Stimulated activated naive CD8-positive, alpha-beta T cell treated with anti-CD3 and anti-CD28 coated beads, Interleukin-15, Interleukin-2, amounts not matched to agents 100 U/mL and 50 U/mL, for 24 hours (primary cell): ENCODE measurements at regions not wholly inside any gene's neighbourhood (a gene's known extent, or its start where the extent isn't known, plus 50 kb on each side); places are given as distances from the start of the nearest gene placed in this dataset.
"Not testable (repeated sequence)": the region's sequence is repeated elsewhere in the genome, so short reads cannot be mapped to it uniquely, and the experiment has no call there.

Experiments used
- ATAC-seq: fragments of 150-1000 bp; cut with Tn5 transposase; one replicate; pipeline ENCODE4 v1.10.0; 2021
- DNase-seq: peaks from one replicate; pipeline ENCODE4 v3.0.0; 2021

DNA sequence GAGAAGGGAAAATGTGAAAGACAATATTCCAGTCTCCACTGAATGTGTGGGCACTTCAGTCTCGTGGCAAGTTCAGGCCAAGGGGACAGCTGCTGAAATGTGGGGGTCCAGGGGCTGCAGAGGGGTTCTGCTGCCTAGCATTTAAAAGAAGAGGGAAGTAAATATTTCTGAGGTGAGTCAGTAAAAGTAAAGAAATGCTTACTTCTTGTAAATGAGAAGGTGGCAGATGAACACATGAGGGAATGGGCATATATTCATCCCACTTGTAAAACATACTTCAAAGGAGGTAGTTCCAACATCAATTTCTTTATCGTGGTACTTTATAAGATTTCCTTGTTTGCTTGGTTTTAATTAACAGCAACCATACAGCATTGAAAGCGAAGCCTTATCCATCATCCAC is 63.1 kb upstream of the HIVEP3 start:
- DNase-seq (no peak), ATAC-seq (no peak)

DNA sequence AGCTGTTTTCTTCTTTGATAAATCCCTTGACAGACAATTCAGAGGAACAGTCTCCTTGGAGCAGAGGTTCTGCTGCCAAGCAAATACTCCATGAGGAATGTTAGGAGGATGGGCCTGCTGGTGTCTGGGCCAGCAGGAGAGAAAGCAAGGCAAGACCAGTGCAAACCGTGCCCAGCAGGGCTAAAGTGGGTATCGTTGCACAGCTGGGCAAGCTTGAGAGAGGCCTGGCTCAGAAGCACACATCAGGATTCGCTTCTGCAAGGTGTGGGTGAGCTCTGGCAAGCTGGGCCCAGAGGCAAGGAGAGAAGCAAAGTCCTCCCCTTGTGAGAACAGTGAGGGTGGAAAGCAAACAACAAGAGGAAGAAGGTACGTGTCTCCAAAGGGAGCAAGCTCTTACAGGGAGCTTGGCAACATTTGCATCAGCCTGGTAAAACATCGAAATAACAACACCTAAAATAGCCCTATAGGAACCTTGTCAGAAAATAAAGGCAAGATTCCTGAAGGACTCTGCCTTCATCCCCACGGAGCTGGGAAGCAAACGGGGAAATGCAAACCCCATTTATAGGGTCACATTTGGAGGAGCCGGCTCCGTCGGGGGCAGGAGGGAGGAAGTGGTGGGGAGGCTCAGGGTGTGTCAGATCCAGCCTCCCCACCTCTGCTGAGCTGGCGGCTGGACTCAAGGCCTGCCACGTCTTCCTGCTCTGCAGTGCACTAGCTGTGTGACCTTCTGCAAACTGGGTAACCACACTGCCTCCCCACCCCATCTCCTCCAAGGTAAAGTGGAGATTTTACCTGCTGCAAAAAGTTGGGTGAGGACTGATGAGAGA is 62.3 kb upstream of the HIVEP3 start:
- ATAC-seq: peak; percentile 79

DNA sequence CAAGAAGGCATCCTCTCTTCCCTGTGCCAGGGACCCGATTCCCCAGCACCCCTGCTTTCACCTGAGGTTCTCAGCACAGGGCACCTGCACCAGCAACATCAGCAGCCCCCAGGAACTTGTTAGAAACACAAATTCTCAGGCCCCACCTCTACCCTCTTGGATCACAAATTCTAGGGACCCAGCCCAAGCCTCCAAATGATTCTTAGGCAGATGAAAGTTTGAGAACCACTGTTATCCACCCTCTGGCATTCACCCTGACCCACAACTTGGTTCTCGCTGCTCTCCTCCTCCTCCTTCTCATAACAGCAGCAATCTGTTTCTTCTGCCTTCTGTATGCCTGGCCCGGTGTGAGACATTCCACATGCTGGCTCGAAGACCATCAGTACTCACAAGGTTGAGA is 60.3 kb upstream of the HIVEP3 start:
- ATAC-seq (no peak), DNase-seq (no peak)

More for the DNA sequence above, 62.3 kb upstream of the HIVEP3 start:
- peak; percentile 21 for DNase-seq

- ATAC-seq (no peak), DNase-seq (no peak)
Observed at GRCh38 chr1:41977326-41977725, 58.6 kb upstream of the HIVEP3 start.

- ATAC-seq (no peak), DNase-seq (no peak)
Observed at GRCh38 chr1:41976671-41977070, 57.9 kb upstream of the HIVEP3 start.

GRCh38 chr1:41975850-41976569 is 57.3 kb upstream of the HIVEP3 start:
- DNase-seq (no peak), ATAC-seq (no peak)

DNA sequence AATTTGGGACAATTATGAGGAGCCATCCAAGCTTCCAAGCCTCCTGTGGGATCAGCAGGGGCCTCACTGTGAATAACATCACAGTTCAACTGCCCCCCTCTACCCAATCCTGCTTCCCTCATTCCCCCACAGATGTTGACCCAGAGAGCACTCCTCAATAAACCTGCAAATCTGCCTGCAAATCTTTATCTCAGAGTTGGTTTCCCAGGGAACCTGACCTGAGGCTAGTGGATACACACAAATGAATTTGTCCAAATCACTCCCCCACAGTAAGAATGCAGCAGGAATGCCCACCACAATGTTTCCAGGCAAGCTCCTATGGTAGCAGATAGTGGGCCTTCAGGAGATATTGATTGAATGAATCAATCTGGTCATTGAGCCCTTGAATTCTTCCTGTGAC is 56.4 kb upstream of the HIVEP3 start:
- DNase-seq (no peak), ATAC-seq (no peak)

- not testable (repeated sequence) for ATAC-seq
Observed at GRCh38 chr1:41968557-41968956, 49.8 kb upstream of the HIVEP3 start.

More at GRCh38 chr1:41968557-41968956, 49.8 kb upstream of the HIVEP3 start:
- DNase-seq: not testable (repeated sequence)
